GM21717 (cell line): ENCODE measurements at regions not wholly inside any gene's neighbourhood (a gene's known extent, or its start where the extent isn't known, plus 50 kb on each side); places are given as distances from the start of the nearest gene placed in this dataset.

Experiments
- ATAC-seq: cut with Tn5 transposase; IDR thresholded peaks from one replicate; pipeline ENCODE4 v1.9.1; 2021; ENCODE audit warnings: mild to moderate bottlenecking, moderate library complexity; ENCODE audit not compliant: unreplicated experiment

DNA sequence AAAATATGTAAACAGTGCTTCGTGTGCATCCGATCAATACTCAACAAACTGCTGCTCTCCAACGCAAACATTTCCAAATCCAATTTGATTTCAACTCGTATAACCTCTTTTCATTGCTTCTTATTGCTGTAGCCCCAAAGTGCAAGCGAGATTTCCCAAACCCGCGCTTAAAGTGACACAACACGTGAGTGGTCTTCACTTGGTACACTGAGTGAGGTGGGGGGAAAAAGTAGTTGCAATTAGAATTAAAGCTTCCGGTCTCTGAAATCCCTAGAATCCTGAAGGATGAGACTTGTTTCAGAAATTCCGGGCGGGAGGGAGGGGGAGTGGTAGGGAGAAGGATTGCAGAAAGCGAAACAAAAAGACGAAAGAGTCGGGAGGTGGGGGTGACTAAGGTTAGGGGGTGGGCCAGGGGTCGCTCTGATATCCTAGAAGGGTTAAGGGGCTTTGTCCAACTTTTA is 387.5 kb downstream of the BCAT1 start:
- no peak for ATAC-seq

DNA sequence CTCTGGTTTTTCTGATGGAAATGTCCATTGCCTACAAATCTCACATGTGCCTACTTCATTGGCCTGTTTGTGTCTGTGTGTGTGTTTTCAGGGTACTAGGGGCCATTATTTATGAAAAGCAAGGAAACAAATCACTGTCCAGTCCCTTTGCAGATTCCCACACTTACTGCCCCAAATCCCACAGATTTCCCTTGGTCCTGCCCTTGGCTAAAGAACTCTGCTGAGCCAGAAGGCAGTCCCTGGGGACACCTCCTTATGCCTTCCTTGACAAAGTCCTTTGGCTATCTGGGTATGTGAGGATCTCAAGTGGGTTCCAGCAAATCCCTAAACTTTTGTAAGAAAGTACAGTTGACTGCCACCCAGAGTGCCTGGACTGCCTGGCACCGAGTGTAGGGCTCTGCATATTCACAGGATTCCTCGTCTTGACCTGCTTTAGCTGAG is 388.1 kb downstream of the BCAT1 start:
- no peak for ATAC-seq

DNA sequence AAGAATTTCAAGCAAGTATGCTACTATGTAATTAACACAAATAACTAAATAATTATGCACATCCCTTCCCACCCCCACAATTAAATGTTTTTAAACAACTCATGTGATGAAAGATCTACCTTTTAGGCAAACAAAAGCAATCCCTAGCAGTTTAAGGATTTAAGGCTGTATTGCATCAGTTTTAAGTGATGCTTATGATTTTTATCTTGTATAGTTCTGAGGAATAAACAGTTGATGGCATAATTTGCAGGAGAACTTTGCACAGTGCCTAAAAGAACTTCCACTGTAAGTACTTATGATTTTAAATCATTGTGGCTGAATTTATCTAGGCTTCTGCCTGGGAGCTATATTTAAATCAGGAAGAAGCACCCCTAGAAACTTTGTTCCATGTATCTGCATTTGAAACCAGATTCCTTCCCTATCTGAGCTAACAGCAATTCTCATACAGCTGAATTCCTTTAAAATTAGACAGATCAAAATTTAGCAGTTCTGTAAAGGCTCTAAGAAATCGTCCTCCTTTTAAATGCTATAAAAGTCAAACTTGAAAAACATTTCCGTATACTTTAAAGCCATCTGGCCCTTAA is 388.6 kb downstream of the BCAT1 start:
- ATAC-seq = no peak

DNA sequence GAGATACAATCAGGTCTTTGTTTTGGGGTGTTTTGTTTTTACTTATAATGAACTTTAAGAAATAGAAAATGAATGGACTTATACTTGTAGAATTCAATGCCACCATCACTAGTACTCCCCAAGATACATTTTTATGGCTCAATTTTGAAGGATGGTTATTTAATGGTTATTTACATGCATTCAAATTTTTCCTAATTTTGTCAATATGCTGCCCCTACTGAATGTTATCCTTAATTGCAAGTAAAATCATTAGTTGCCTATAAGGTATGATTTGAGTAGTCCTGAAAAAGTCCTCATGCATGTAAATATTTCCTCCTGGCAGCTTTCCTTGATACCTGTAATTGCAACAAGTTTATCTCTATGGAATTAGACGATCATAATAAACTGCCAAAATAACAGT is 391.2 kb downstream of the BCAT1 start:
- no peak for ATAC-seq

DNA sequence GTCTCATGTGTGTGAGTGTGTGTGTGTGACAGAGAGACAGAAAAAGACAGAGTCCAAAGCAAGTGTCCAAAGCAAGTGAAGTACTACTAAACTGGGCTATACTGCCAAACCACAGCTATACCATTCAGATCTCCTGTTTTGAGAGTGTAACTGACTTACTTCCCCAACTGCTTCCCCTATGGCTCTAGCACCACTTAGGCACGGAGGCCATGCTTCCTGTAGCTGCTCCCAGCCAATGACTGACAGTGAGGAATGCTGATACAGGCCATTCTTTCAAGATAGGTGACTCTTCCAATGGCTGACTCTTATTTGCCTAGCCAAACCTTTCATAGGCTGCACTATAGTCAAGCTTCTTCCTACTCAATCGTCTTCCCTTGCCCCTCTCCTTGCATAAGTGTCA is 393.2 kb downstream of the BCAT1 start:
- no peak for ATAC-seq

DNA sequence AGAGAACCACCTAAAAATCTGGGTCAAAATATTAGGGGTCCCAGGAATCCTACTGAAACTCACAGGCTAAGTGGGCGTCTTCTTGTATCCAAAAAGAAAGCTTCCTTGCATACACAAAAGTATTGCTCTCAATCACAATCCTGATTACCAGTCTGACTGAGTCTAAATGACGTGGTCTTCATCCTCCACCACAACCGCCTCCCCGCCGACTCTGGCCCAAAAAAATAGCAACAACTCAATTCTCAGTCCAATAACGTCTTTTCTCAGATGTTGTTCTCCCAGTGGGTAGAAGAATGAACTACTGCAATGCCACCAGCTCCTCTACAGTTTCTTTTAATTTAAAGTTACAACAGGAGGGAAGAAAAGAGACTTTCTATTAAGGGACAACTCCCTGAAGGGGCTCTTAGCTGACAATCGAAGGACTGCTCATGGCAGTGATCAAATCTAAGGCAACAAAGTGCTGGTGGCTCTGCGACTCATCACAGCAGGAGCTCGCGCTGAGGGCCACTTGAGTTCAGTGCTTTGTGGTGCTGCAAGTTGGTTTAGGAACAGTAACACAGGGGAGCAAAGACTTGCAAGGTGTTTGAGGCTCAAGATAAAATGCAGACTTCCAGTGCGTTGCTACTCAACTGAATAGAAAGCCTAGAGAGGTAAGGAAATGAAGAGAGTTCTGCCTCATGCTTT is 394.1 kb downstream of the BCAT1 start:
- ATAC-seq = no peak

DNA sequence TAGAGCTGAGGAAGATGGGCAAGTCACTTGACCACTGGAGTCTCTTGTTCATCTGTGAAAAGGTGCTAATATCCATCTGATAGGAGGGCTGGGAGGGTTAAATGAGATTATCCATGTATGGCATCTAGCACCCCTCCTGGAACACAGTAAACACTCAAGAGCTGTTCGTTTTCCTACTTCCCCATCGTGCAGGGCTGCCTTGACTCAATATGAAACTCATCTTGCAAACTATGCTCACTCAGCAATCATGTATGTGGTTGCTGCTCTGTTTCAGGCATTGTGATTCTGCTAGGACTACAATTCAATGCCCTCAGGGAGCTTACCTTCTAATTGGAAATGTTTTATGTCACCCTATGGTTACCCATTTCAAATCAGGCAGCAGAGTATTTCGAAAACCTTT is 395.6 kb downstream of the BCAT1 start:
- no peak for ATAC-seq

DNA sequence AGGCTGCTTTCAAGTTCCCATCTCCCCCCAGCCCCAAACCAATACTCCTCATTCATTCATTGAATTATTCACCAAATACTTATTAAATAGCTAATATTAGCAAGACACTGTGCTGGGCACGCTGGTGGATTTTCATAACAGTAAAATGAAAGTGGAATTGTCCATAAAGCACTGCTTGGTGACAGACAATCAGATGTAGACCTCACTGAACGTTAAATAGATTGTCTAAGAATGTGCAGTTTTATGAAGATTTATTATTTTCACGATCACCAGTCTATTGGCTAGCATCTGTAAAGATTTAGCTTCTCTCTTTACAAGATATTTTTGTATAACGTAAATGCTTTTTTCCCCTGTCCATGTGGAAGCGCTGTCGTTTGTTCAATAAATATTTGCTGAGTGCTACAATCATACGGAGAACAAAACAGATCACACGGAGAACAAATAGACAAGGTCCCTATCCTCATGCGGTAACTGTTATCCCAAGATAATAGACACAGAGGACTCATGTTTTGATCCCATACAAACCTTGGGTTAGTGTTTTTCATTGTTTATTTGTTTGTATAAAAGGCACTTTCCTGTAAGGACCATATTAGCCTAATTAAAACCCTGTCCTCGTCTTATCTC is 397.6 kb downstream of the BCAT1 start:
- ATAC-seq = no peak

DNA sequence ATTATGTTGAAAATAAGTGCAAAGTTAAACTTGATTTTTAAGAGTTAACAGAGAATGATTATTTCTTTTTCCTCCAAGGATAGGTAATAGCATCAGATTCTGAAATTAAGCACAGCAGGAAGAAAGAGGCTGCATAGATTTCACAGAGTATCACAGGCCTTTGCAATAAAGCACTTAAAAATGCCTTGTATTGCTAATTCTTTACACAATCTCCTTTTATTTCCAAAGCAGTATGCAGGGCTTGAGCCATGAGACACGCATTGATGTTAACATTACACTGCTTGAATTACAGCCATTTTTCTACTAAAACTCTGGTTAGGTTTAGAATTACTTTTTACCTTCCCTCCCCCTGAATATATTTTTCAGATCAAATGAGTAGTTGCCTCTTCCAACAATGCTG is 398.3 kb downstream of the BCAT1 start:
- ATAC-seq = no peak

DNA sequence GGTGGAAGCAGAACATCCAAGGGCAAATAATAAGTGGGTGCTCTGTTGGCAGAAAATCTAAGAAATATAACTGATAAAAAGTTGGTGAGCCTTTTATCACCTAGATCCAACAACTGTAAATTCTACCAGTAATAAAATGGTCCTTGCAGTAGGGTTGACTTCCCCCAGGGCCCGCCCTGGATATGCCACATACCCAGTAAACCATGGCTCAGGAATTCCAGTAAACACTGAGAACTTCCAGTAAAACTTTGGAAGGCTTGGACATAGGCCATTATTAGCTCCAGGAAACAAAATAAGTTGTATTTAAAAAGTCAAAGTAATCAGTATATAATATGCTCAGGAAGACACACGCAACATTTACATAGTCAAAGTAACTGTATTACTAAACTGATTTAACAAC is 402.2 kb downstream of the BCAT1 start:
- no peak for ATAC-seq

DNA sequence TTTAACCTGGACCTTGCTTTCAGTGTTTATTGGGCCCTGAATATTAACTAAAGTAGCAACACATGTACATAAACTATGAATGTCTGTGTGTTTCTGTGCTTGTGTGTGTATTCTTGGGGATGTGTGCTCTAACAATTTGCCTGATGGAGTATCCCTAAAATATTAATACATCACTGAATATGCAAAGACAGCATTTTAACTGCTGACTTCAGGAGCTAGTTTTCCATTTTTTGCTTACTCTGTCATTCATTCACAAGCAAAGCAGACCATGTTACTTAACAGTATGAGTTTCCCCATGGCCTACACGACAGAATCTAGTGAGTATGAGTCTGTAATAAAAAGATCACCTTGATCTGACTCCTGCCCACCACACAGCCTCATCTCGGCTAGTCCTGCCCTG is 402.8 kb downstream of the BCAT1 start:
- no peak for ATAC-seq

DNA sequence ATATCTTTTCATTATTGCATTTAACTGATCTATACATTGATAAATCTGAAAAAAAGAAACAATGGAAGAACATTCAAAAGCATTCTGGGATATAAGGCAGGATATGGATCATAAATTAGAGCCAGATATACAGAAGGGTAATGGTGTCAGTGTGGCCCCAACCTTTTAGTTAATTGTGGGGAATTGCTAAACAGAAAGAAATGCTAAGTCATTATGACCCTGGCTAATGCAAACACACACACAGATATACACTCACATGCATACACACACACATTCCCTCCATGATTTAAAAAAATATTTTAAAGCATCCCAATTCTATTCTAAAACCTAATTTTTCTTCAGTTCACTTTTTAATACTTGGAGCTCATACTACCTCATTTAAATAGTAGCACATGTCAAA is 404.5 kb downstream of the BCAT1 start:
- ATAC-seq = no peak

DNA sequence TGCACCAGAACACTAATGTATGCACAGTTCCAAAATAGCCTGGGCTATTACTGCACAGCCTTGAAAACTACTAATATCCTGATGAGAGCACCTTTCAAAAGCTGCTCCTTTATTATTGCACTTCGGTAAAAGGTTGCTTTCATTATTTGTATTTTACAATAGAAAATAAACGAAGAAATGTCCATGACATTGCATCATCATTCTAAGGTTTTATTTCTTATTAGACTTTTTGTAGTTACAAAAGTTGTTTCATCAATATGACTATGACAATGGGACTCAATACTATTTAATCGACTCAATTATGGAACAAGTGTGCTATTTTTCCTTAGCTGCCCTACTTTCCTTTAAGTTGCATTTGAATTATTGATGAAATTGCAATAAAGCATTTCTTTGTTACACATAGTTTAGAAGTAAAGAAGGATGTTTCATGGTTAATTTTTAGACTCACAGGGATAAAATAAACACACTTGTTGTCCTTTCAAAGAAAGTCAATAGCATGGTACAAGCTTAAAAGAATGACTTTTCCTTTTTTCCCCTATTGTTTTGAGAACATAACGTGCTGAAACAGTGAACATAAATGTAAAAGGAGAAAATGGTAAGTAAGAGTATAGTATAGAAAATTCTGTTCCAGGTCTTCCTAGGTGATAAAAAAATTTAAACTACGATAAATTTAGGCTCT is 407.6 kb downstream of the BCAT1 start:
- ATAC-seq = no peak

DNA sequence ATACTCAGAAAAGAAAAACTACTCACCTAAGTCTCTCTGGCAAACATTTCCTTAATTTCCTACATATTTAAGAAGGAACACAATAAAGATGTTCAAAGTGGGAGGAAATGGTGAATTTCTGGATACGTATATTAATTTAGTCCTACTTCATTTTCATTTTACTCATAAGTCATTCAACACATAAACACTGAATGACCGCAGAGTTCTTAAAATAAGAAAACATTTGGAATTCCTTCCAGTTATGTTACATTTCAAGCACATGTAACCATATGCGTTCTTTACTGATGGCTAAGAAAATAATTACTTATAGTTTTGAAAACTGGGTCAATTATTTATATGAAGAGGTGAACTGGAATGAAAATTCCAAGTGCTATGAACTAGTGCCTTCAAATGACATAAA is 409.3 kb downstream of the BCAT1 start:
- no peak for ATAC-seq

DNA sequence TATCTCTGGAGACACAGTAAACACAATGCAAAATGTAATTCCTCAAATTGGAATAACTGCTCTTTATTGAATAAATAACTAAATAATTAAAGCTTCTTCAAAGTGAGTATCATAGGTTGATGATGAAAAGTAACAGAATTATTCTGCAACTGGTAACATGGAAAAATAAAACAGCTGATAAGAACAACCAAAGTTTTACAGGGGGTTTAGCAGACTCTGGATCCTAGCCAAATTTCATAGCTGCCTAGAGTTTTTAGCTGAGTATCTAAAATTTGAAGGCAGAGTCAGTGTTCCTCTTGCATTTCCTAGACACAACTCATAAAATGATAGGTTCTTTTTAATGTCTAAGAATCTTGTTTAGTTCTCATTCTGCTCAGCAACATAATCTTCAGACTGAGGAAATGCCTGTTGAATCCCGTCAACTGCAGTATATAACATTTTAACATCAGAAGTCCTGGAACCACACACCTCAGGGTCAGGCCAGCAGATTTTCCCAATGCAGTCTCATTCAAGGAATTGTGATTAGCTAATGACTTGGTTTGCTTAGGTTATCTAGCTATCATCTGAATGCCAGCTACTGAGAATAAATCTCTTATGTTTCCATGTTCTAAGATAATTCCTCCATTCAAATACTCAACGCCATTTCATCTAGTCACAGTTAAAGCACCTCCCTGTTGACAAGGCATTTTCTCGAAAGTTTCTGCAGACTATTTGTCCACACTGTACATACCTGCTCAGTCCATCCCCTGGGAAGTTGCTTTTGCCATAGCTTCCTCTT is 411.6 kb downstream of the BCAT1 start:
- ATAC-seq = no peak

DNA sequence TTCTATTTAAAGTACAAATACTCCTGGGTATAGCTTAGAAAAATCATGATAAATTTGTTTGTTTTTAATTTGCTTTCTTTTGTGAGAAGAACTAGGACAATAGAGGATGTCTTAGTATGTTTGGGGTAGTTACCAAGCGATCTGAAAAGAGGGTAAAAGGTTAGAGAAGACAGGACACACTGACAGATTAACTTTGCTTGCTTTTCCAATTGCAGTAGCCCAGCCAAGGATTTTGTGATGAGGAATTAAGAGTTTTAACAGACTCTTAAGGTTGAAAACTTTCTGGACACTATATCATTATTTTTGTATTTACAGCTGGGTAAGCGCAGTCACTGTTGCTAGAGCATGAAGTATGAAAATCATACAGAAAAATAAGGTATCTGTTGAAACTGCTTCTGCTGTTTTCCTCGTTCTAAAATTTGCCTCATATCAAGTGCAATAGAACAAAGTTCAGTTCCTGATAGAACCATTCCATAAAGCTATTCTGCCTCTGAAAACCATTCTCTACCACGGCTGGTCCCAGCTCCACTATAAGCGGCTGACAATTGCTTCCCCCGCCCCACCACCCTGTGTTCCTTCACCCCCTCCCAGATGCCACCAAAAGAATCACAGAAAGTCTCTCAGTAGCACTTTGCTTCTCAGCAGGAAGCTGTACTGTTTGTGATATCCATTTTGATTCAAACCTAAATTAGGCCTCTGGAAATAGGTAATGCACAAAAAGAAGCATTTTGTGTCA is 413.4 kb downstream of the BCAT1 start:
- no peak for ATAC-seq

DNA sequence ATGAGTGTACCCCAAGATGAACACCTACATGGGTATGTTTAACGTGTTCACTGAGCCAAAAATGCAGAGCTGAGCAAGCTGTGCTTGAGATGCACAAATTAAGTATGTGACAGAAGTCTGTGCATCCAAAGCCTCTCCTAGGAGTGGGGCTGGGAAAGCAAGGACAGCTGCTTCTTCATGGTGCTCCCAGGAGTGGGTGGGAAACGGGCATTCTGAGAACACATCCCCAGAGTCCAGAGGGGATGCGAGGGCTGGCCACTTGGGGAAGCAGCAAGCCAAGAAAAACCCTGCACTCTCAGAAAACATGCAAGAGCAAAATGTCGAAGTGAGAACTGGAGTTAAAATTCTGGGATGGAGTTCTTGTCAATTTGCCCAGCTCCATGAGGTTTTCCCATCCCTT is 414.3 kb downstream of the BCAT1 start:
- ATAC-seq = no peak

DNA sequence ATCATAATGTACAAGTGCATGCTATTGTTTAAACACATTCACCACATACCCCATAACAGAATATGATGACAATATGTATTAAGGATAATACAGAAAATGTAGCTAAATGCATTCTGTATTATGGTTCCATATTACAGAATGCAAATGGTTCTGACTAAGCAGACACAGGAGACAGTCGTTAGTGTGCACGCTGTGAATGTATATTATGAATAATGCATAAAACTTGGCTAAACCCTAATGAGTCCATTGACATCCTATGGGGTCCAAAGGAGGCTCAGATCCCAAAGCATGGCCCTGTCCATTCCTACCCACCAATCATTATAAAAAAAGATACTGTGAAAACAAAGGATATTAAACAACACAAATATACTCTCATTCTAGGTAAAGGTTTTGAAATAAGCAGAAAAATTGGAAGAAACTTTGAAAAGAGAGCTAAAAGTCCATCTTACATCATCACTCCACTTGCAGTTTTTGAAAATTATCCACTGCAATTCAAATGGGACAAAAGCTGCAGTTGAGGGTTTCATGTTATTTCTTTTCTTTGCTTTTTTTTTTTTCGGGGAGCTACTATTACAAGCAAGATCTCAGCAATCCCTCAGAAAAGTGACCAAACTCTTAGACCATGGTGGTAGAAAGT is 415.1 kb downstream of the BCAT1 start:
- no peak for ATAC-seq

DNA sequence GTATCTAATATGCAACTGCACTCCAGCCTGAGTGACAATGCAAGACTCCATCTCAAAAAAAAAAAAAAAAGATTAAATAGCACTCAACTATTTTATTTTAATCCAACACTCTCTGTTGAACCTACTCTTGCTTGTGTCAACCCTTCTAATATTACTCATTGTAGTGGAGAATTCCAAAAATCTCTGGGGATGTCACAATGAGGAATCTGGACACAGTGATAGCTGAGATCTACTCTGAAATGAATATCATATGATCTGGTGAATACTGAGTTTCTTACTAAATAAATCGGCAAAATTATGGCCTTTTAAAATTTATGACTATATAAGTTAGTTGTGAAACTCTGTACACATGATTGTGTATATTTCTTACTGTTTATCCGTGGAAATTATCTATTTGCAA is 418.2 kb downstream of the BCAT1 start:
- no peak for ATAC-seq

DNA sequence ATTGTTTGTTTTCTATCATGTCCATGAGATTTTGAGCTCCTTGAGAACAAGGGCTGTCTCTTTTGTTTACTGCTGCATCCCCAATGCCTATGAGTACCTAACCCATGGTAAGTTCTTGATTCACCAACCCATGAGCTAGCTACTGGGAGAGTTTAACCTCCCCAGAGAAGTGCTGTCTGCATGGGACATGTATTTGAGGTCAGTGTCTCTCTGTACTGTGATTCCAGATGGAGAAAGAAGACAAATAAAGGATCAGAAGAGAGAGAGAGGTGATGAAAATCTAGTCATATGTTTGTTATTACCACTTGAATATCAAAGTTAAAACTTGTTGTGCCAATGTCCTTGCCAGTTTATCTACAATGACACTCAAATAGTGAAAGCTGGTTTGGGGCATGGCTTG is 421.8 kb downstream of the BCAT1 start:
- ATAC-seq = no peak
